Body of pancreas (tissue), 4 donors: ENCODE measurements at regions not wholly inside any gene's neighbourhood (a gene's known extent, or its start where the extent isn't known, plus 50 kb on each side); places are given as distances from the start of the nearest gene placed in this dataset.

Experiments used
- CTCF ChIP-seq, 7 experiments: fragments of 450-650 bp in 4 of 7; fragments of 200-600 bp in 3 of 7; sonication (generic) in 3 of 7; IDR thresholded peaks; one replicate each; pipeline ENCODE4 v1.5.1; 2016 to 2019; ENCODE audit warnings: antibody characterized with exemption in 7 of 7
- POLR2A ChIP-seq, 3 donors: fragments of 450-650 bp; IDR thresholded peaks; one replicate each; pipeline ENCODE4 v1.6.1; 2016; ENCODE audit warnings: antibody characterized with exemption in 3 of 3, mild to moderate bottlenecking in 2 of 3

- TF ChIP-seq CTCF (IDR thresholded peaks at IDR 0.05): no peak
- no peak for TF ChIP-seq POLR2A (IDR thresholded peaks at IDR 0.05)
Measured at GRCh38 chr9:89550346-89550927, 52.5 kb upstream of the SEMA4D start.
